Tibial artery (tissue), 4 donors: ENCODE measurements at regions not wholly inside any gene's neighbourhood (a gene's known extent, or its start where the extent isn't known, plus 50 kb on each side); places are given as distances from the start of the nearest gene placed in this dataset.
"Not testable (repeated sequence)": the region's sequence is repeated elsewhere in the genome, so short reads cannot be mapped to it uniquely, and the experiment has no call there.

Source experiments
- DNase-seq, 2 donors: peaks; one replicate each; pipeline ENCODE4 v3.0.0-alpha.2; 2019
- H3K27ac ChIP-seq, 2 donors: fragments of 200-600 bp; sonication (generic) in 1 of 2; 1 replicate in 1 of 2; 2 replicates in 1 of 2; pipeline ENCODE4 v1.5.1; 2018 to 2019; ENCODE audit warnings: mild to moderate bottlenecking in 1 of 2
- H3K27me3 ChIP-seq, 2 donors: fragments of 200-600 bp; sonication (generic) in 1 of 2; one replicate each; pipeline versions ENCODE4 v1.5.1 to v1.6.0; 2016 to 2019
- H3K36me3 ChIP-seq, 3 donors: fragments of 200-600 bp; sonication (generic) in 2 of 3; one replicate each; pipeline ENCODE4 v1.5.1; 2016 to 2019; ENCODE audit warnings: mild to moderate bottlenecking in 2 of 3
- H3K4me1 ChIP-seq, 4 donors: fragments of 200-600 bp; sonication (generic) in 2 of 4; 1 replicate in 3 of 4; 2 replicates in 1 of 4; pipeline ENCODE4 v1.5.1; 2016 to 2019
- H3K4me3 ChIP-seq, 2 donors: fragments of 200-600 bp; sonication (generic) in 1 of 2; 1 replicate in 1 of 2; 2 replicates in 1 of 2; pipeline ENCODE4 v1.5.1; 2018 to 2019; ENCODE audit warnings: mild to moderate bottlenecking in 2 of 2
- H3K9me3 ChIP-seq, 3 donors: fragments of 200-600 bp; sonication (generic) in 1 of 3; one replicate each; pipeline ENCODE4 v1.5.1; 2016 to 2019
- CTCF ChIP-seq, 2 experiments: fragments of 200-600 bp in 1 of 2; fragments of 450-650 bp in 1 of 2; IDR thresholded peaks; one replicate each; pipeline ENCODE4 v1.5.1; 2017 to 2019; ENCODE audit warnings: antibody characterized with exemption in 2 of 2, mild to moderate bottlenecking in 1 of 2, moderate library complexity in 1 of 2
- intact Hi-C: fragments of 100-400 bp; cut with DNase I; formaldehyde crosslinking; loops from one replicate; pipeline ENCODE4 v1.15.0; 2023; ENCODE audit warnings: low total_unique reads

- no peaks in the 10 kb centered on the region for H3K4me1 ChIP-seq
- peaks cover 0 to 30% of the 10 kb centered on the region in 2 donors for H3K27me3 ChIP-seq
- H3K27ac ChIP-seq, result no peak overlapping the region
- no peak for TF ChIP-seq CTCF (IDR thresholded peaks at IDR 0.05)
- H3K9me3 ChIP-seq, result no peaks in the 10 kb centered on the region
- DNase-seq, result no peak
- no peaks in the 10 kb centered on the region for H3K36me3 ChIP-seq
- intact Hi-C loops, result no loop called here
- H3K4me3 ChIP-seq, result no peak overlapping the region
Observed at GRCh38 chr1:157201767-157202166, 63.6 kb upstream of the ETV3 start.

GRCh38 chr1:157200451-157200850 lies 62.3 kb upstream of the ETV3 start:
- Histone ChIP-seq H3K4me1 (no peaks in the 10 kb centered on the region), H3K4me3 (no peak overlapping the region), H3K36me3 (no peaks in the 10 kb centered on the region), H3K9me3 (no peaks in the 10 kb centered on the region), H3K27me3 (peaks cover 0 to 39% of the 10 kb centered on the region in 2 donors), H3K27ac (no peak overlapping the region)
- TF ChIP-seq CTCF (IDR thresholded peaks at IDR 0.05), result no peak
- no peak for DNase-seq
- intact Hi-C loops, result no loop called here

GRCh38 chr1:157199421-157199755 lies 61.2 kb upstream of the ETV3 start:
- Histone ChIP-seq H3K27me3 (peaks cover 0 to 42% of the 10 kb centered on the region in 2 donors), H3K9me3 (no peaks in the 10 kb centered on the region), H3K36me3 (no peaks in the 10 kb centered on the region), H3K27ac (no peak overlapping the region), H3K4me1 (peaks cover 0 to 5% (median 2%) of the 10 kb centered on the region in 4 donors), H3K4me3 (no peak overlapping the region)
- intact Hi-C loops, result no loop called here
- no peak for TF ChIP-seq CTCF (IDR thresholded peaks at IDR 0.05)
- no peak for DNase-seq

GRCh38 chr1:157198619-157199420 lies 60.6 kb upstream of the ETV3 start:
- Histone ChIP-seq H3K27ac (no peak overlapping the region), H3K27me3 (peaks cover 0 to 40% of the 10 kb centered on the region in 2 donors), H3K4me3 (no peak overlapping the region), H3K9me3 (no peaks in the 10 kb centered on the region), H3K36me3 (no peaks in the 10 kb centered on the region), H3K4me1 (peaks cover 0 to 5% (median 2%) of the 10 kb centered on the region in 4 donors)
- TF ChIP-seq CTCF (IDR thresholded peaks at IDR 0.05), result no peak
- DNase-seq, result no peak
- intact Hi-C loops, result no loop called here

GRCh38 chr1:157197906-157198435 lies 59.8 kb upstream of the ETV3 start:
- peaks cover 0 to 5% (median 2%) of the 10 kb centered on the region in 4 donors for H3K4me1 ChIP-seq
- no peak overlapping the region for H3K27ac ChIP-seq
- TF ChIP-seq CTCF (IDR thresholded peaks at IDR 0.05), result no peak
- H3K27me3 ChIP-seq, result peaks cover 0 to 35% of the 10 kb centered on the region in 2 donors
- DNase-seq, result no peak
- no peaks in the 10 kb centered on the region for H3K36me3 ChIP-seq
- intact Hi-C loops, result no loop called here
- H3K9me3 ChIP-seq, result no peaks in the 10 kb centered on the region
- no peak overlapping the region for H3K4me3 ChIP-seq

- H3K27ac ChIP-seq, DNase-seq, H3K36me3 ChIP-seq, H3K9me3 ChIP-seq, H3K4me3 ChIP-seq, intact Hi-C loops, H3K4me1 ChIP-seq: not testable (repeated sequence)
- H3K27me3 ChIP-seq, result peaks cover 0 to 38% of the 10 kb centered on the region in 2 donors
Observed at GRCh38 chr1:157196670-157197456, 58.7 kb upstream of the ETV3 start.
